PC-3 (cell line): ENCODE measurements at regions not wholly inside any gene's neighbourhood (a gene's known extent, or its start where the extent isn't known, plus 50 kb on each side); places are given as distances from the start of the nearest gene placed in this dataset.

ENCODE experiments used
- CTCF ChIP-seq: fragments of 300-600 bp; sonication (generic); conservative IDR thresholded peaks from 2 replicates; pipeline ENCODE4 v1.5.1; 2017; ENCODE audit warnings: antibody characterized with exemption, low read depth, mild to moderate bottlenecking, low read length
- EZH2 ChIP-seq: fragments of 300-600 bp; sonication (generic); IDR thresholded peaks from one replicate; pipeline ENCODE4 v1.6.1; 2017; ENCODE audit warnings: antibody characterized with exemption, mild to moderate bottlenecking, low read length; ENCODE audit not compliant: unreplicated experiment
- EZH2phosphoT487 ChIP-seq: fragments of 300-600 bp; sonication (generic); IDR thresholded peaks from 2 replicates; pipeline ENCODE4 v1.6.1; 2018; ENCODE audit warnings: mild to moderate bottlenecking, antibody characterized with exemption, low read length, borderline replicate concordance

DNA sequence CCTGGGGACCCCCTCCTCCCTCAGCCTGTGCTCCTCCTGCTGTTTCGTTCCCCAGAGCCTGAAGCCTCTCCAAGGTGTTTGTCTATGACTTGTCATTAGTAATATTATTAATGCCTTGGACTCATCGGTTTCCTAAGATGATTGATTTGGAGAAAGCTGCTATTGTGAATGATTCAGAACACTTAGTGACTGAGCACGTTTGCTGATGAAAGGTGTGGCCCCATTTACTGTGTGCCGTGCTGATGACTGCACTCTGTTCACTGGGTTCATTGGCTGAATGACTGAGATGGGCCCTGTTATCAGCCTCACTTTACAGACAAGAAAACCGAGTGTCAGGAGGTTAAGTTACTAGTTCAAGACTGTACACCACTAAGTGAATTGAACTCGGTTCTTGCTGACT, 111.4 kb downstream of the SPP2 start:
- no peak for TF ChIP-seq CTCF
- TF ChIP-seq EZH2phosphoT487, result no peak
- no peak for TF ChIP-seq EZH2
